Esophagus mucosa (tissue), 1 donor: ENCODE measurements at regions not wholly inside any gene's neighbourhood (a gene's known extent, or its start where the extent isn't known, plus 50 kb on each side); places are given as distances from the start of the nearest gene placed in this dataset.
"Not testable (repeated sequence)": the region's sequence is repeated elsewhere in the genome, so short reads cannot be mapped to it uniquely, and the experiment has no call there.

Source experiments
- ATAC-seq: fragments of 200-7000 bp; cut with Tn5 transposase; one replicate; pipeline ENCODE4 v1.9.1; 2020
- donor health status: DM: yes; HTN: yes; CAD: no.

- ATAC-seq: no peak
These were observed 893.5 kb upstream of the ZEB2 start for GRCh38 chr2:145413261-145414030.

- no peak for ATAC-seq
These were observed 892.2 kb upstream of the ZEB2 start for GRCh38 chr2:145412155-145412554.

- no peak for ATAC-seq
These were observed 891.6 kb upstream of the ZEB2 start for GRCh38 chr2:145411493-145411892.

GRCh38 chr2:145410086-145410485 lies 890.2 kb upstream of the ZEB2 start:
- ATAC-seq: no peak

GRCh38 chr2:145408980-145409379 lies 889.1 kb upstream of the ZEB2 start:
- no peak for ATAC-seq

- ATAC-seq: no peak
These were observed 884.8 kb upstream of the ZEB2 start for GRCh38 chr2:145404690-145405089.

GRCh38 chr2:145402706-145403277 lies 882.9 kb upstream of the ZEB2 start:
- ATAC-seq: no peak

- no peak for ATAC-seq
These were observed 879.2 kb upstream of the ZEB2 start for GRCh38 chr2:145399131-145399530.

- ATAC-seq: no peak
These were observed 874.3 kb upstream of the ZEB2 start for GRCh38 chr2:145394181-145394580.

- no peak for ATAC-seq
These were observed 867.1 kb upstream of the ZEB2 start for GRCh38 chr2:145386973-145387372.

- no peak for ATAC-seq
These were observed 864.0 kb upstream of the ZEB2 start for GRCh38 chr2:145383961-145384360.

GRCh38 chr2:145380436-145381017 lies 860.6 kb upstream of the ZEB2 start:
- ATAC-seq: no peak

GRCh38 chr2:145379934-145380333 lies 860.0 kb upstream of the ZEB2 start:
- ATAC-seq: no peak

- ATAC-seq: no peak
These were observed 854.2 kb upstream of the ZEB2 start for GRCh38 chr2:145374165-145374564.

- not testable (repeated sequence) for ATAC-seq
These were observed 847.4 kb upstream of the ZEB2 start for GRCh38 chr2:145367334-145367733.

- no peak for ATAC-seq
These were observed 846.4 kb upstream of the ZEB2 start for GRCh38 chr2:145366341-145366740.

GRCh38 chr2:145360129-145360790 lies 840.3 kb upstream of the ZEB2 start:
- no peak for ATAC-seq

GRCh38 chr2:145359561-145359960 lies 839.6 kb upstream of the ZEB2 start:
- no peak for ATAC-seq

- ATAC-seq: no peak
These were observed 836.1 kb upstream of the ZEB2 start for GRCh38 chr2:145356056-145356455.

- ATAC-seq: no peak
These were observed 832.6 kb upstream of the ZEB2 start for GRCh38 chr2:145352484-145352883.

GRCh38 chr2:145351864-145352425 lies 832.0 kb upstream of the ZEB2 start:
- ATAC-seq: no peak

- no peak for ATAC-seq
These were observed 830.1 kb upstream of the ZEB2 start for GRCh38 chr2:145350011-145350410.

- no peak for ATAC-seq
These were observed 824.3 kb upstream of the ZEB2 start for GRCh38 chr2:145344076-145344724.
